ENCODE measurements at regions not wholly inside any gene's neighbourhood (a gene's known extent, or its start where the extent isn't known, plus 50 kb on each side); places are given as distances from the start of the nearest gene placed in this dataset.

DNA sequence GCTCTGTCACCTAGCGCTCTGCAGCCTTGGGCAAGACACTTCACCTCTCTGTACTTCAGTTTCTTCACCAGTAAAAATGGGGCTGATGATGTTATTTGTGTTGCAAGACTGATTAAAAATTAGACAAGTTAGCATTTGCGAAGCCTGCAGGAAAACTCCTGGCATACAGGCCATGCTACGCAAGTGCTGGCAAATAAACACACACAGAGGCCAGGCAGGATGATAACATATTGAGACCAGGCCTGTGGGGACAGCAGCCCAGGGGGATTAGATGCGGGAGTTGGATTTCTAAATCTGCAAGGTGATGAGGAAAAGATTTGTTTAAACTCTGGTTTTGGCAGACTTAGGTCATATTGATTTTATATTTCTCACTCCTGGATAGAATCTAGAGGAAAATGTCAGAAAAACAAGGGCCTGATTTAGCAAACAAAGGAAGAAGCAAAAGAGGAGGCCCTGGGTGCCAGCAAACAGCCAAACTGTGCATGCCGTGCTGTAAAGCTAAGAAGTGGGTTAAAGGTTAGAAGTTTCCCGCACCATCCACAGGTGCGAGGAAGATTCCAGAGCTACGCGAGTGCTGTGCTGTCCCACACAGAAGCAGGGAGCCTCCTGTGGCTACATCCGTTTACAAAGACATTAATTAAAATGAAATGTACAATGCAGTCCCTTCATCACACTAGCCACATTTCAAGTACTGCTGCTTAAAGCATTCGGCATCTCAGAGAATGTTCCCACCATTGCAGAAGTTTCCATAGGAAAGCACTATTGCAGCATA, 532.2 kb downstream of the NPHP4 start:
- no peak for ATAC-seq
- no peak overlapping the region for H3K4me2 ChIP-seq (ENCODE audit: low read length)
- H3K9ac ChIP-seq (ENCODE audit: low read length) = no peak overlapping the region
- TF ChIP-seq, protein P1, sequence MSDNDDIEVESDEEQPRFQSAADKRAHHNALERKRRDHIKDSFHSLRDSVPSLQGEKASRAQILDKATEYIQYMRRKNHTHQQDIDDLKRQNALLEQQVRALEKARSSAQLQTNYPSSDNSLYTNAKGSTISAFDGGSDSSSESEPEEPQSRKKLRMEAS (IDR thresholded peaks at IDR 0.05) = no peak
- TF ChIP-seq ZNF274 (IDR thresholded peaks at IDR 0.05; ENCODE audit: low read depth, low read length) (no peak), SIN3A (IDR thresholded peaks at IDR 0.05; ENCODE audit: low read depth) (no peak), EGR1 (IDR thresholded peaks at IDR 0.05; ENCODE audit: low read depth) (no peak), POLR2AphosphoS5 (IDR thresholded peaks at IDR 0.05; ENCODE audit: low read depth, low read length) (no peak), RAD21 (IDR thresholded peaks at IDR 0.05; ENCODE audit: low read depth) (no peak)
- TF ChIP-seq, protein P2, sequence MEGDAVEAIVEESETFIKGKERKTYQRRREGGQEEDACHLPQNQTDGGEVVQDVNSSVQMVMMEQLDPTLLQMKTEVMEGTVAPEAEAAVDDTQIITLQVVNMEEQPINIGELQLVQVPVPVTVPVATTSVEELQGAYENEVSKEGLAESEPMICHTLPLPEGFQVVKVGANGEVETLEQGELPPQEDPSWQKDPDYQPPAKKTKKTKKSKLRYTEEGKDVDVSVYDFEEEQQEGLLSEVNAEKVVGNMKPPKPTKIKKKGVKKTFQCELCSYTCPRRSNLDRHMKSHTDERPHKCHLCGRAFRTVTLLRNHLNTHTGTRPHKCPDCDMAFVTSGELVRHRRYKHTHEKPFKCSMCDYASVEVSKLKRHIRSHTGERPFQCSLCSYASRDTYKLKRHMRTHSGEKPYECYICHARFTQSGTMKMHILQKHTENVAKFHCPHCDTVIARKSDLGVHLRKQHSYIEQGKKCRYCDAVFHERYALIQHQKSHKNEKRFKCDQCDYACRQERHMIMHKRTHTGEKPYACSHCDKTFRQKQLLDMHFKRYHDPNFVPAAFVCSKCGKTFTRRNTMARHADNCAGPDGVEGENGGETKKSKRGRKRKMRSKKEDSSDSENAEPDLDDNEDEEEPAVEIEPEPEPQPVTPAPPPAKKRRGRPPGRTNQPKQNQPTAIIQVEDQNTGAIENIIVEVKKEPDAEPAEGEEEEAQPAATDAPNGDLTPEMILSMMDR (IDR thresholded peaks at IDR 0.05 in 2 of 3, conservative IDR thresholded peaks at IDR 0.05 in 1 of 3; ENCODE audit: borderline replicate concordance in 1 of 3, insufficient read depth in 1 of 3, low read depth in 2 of 3, low read length in 2 of 3) = no peak
- H3K9me3 ChIP-seq (ENCODE audit: control insufficient read depth in 1 of 2, insufficient read depth in 1 of 2, low read depth in 1 of 2, low read length in 2 of 2) = no peaks in the 10 kb centered on the region
- no peak overlapping the region for H3K27ac ChIP-seq (ENCODE audit: low read depth, low read length)
- no peaks in the 10 kb centered on the region for H3K79me2 ChIP-seq (ENCODE audit: insufficient read depth, low read length)
- H3K4me1 ChIP-seq (ENCODE audit: control insufficient read depth in 1 of 2, insufficient read depth in 2 of 2, low read length in 2 of 2) = no peaks in the 10 kb centered on the region
- H2AFZ ChIP-seq (ENCODE audit: low read depth, low read length, poor library complexity, severe bottlenecking) = no peak overlapping the region
- no TSS peak for BruUV-seq (replicated peaks)
- ChIA-PET RAD21 (ENCODE audit: low non-redundant PET in 1 of 2, low total read pairs in 2 of 2, uncharacterized antibody in 2 of 2, unreplicated experiment in 2 of 2) (no interaction called here), POLR2A (no interaction called here), CTCF (no interaction called here)
- no peaks in the 10 kb centered on the region for H3K9me2 ChIP-seq (ENCODE audit: insufficient read depth)
- H3K36me3 ChIP-seq (ENCODE audit: control insufficient read depth in 1 of 2, insufficient read depth in 2 of 2, low read length in 2 of 2) = no peaks in the 10 kb centered on the region
- H3K27me3 ChIP-seq (ENCODE audit: insufficient read depth, low read length) = 0 out of 2 replicates have a peak, but pooled peaks cover 8% of the 10 kb centered on the region
- H4K20me1 ChIP-seq (ENCODE audit: insufficient read depth) = no peaks in the 10 kb centered on the region
- intact Hi-C loops (cut with micrococcal nuclease) = no loop called here
- no peak overlapping the region for H3K4me3 ChIP-seq (replicated peaks in 1 of 2; ENCODE audit: low read depth in 1 of 2, low read length in 2 of 2)
- DNase-seq (ENCODE audit: low read depth, low spot score) = no peak

Measured in HCT116 (cell line).